ENCODE measurements at regions not wholly inside any gene's neighbourhood (a gene's known extent, or its start where the extent isn't known, plus 50 kb on each side); places are given as distances from the start of the nearest gene placed in this dataset.

- no peak for DNase-seq (ENCODE audit: low read depth)
- no peak overlapping the region for H3K4me3 ChIP-seq (replicated peaks; ENCODE audit: low read depth, low read length)
- TF ChIP-seq CTCF (IDR thresholded peaks at IDR 0.05; ENCODE audit: low read length, missing control alignments): no peak
Observed at GRCh38 chr12:25034676-25035075, 85.8 kb upstream of the BCAT1 start.

GRCh38 chr12:25025951-25026490 is 77.1 kb upstream of the BCAT1 start:
- no peak for TF ChIP-seq CTCF (IDR thresholded peaks at IDR 0.05; ENCODE audit: low read length, missing control alignments)
- no peak for DNase-seq (ENCODE audit: low read depth)
- no peak overlapping the region for H3K4me3 ChIP-seq (replicated peaks; ENCODE audit: low read depth, low read length)

- no peak for DNase-seq (ENCODE audit: low read depth)
- no peak overlapping the region for H3K4me3 ChIP-seq (replicated peaks; ENCODE audit: low read depth, low read length)
- no peak for TF ChIP-seq CTCF (IDR thresholded peaks at IDR 0.05; ENCODE audit: low read length, missing control alignments)
Observed at GRCh38 chr12:25025260-25025659, 76.4 kb upstream of the BCAT1 start.

GRCh38 chr12:25023808-25024207 is 74.9 kb upstream of the BCAT1 start:
- no peak for DNase-seq (ENCODE audit: low read depth)
- no peak for TF ChIP-seq CTCF (IDR thresholded peaks at IDR 0.05; ENCODE audit: low read length, missing control alignments)
- no peak overlapping the region for H3K4me3 ChIP-seq (replicated peaks; ENCODE audit: low read depth, low read length)

- no peak for TF ChIP-seq CTCF (IDR thresholded peaks at IDR 0.05; ENCODE audit: low read length, missing control alignments)
- no peak for DNase-seq (ENCODE audit: low read depth)
- H3K4me3 ChIP-seq (replicated peaks; ENCODE audit: low read depth, low read length): no peak overlapping the region
Observed at GRCh38 chr12:25020621-25021243, 71.8 kb upstream of the BCAT1 start.

DNA sequence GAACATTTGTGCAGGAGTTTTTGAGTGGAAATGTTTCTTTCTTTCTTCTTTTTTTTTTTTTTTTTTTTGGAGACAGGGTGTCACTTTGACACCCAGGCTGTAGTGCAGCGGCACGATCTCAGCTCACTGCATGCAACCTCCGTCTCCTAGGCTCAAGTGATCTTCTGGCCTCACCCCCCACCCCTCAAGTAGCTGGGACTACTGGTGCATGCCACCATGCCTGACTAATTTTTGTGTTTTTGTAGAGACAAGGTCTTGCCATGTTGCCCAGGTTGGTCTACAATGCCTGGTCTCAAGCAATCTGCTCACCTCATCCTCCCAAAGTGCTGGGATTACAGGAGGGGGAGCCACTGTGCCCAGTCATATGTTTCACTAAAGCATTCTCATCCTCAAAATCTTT is 69.2 kb upstream of the BCAT1 start:
- no peak for DNase-seq (ENCODE audit: low read depth)
- no peak overlapping the region for H3K4me3 ChIP-seq (replicated peaks; ENCODE audit: low read depth, low read length)
- no peak for TF ChIP-seq CTCF (IDR thresholded peaks at IDR 0.05; ENCODE audit: low read length, missing control alignments)

DNA sequence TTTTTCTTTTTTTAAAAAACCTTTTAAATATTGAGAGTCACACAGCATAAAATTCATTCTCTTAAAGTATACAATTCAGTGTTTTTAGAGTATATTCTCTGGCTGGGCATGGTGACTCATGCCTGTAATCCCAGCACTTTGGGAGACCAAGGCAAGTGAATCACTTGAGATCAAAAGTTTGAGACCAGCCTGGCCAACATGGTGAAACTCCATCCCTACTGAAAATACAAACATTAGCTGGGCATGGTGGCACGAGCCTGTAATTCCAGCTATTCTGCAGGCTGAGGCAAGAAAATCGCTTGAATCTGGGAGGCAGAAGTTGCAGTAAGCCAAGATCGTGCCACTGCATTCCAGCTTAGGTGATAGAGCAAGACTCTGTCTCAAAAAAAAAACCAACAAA is 68.4 kb upstream of the BCAT1 start:
- no peak overlapping the region for H3K4me3 ChIP-seq (replicated peaks; ENCODE audit: low read depth, low read length)
- DNase-seq (ENCODE audit: low read depth): no peak

More for the DNA sequence above, 68.4 kb upstream of the BCAT1 start:
- TF ChIP-seq CTCF (IDR thresholded peaks at IDR 0.05; ENCODE audit: low read length, missing control alignments): no peak

Data from fibroblast of pulmonary artery (primary cell).